ENCODE measurements at regions not wholly inside any gene's neighbourhood (a gene's known extent, or its start where the extent isn't known, plus 50 kb on each side); places are given as distances from the start of the nearest gene placed in this dataset.

GRCh38 chr6:19002976-19003560 is 615.9 kb downstream of the RNF144B start:
- H3K4me3 ChIP-seq (ENCODE audit: control insufficient read depth, low read depth, low read length) = no peak overlapping the region
- no peak for TF ChIP-seq CTCF (conservative IDR thresholded peaks at IDR 0.05; ENCODE audit: control insufficient read depth, insufficient read depth, low read depth, low read length)
- no peak for DNase-seq (ENCODE audit: low read depth)

- DNase-seq (ENCODE audit: low read depth) = no peak
- no peak for TF ChIP-seq CTCF (conservative IDR thresholded peaks at IDR 0.05; ENCODE audit: control insufficient read depth, insufficient read depth, low read depth, low read length)
- no peak overlapping the region for H3K4me3 ChIP-seq (ENCODE audit: control insufficient read depth, low read depth, low read length)
Observed at GRCh38 chr6:19004176-19004575, 617.0 kb downstream of the RNF144B start.

DNA sequence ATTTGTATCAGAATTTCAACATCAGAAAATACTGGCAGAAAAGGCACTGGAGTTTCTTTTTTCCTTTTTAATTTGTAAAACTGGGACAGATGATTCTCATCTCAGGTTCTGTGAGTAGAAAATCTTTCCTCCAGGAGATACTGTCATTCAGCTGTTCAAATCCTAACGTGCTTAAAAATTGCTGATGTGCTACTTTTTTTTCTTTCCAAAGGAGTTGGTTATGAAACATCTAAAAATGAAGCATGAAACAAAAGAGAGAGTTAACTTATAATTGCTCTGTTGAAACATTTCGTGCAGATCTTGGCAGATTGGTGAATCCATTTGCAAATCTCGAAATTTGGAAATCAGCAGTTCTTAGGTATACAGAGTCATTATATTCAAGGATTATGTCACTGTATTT is 622.6 kb downstream of the RNF144B start:
- TF ChIP-seq CTCF (conservative IDR thresholded peaks at IDR 0.05; ENCODE audit: control insufficient read depth, insufficient read depth, low read depth, low read length) = no peak
- no peak for DNase-seq (ENCODE audit: low read depth)
- no peak overlapping the region for H3K4me3 ChIP-seq (ENCODE audit: control insufficient read depth, low read depth, low read length)

GRCh38 chr6:19013026-19013705 is 626.0 kb downstream of the RNF144B start:
- peak; percentile 51 for DNase-seq (ENCODE audit: low read depth)
- no peak for TF ChIP-seq CTCF (conservative IDR thresholded peaks at IDR 0.05; ENCODE audit: control insufficient read depth, insufficient read depth, low read depth, low read length)
- H3K4me3 ChIP-seq (ENCODE audit: control insufficient read depth, low read depth, low read length) = no peak overlapping the region

- DNase-seq (ENCODE audit: low read depth) = peak; percentile 36
- TF ChIP-seq CTCF (conservative IDR thresholded peaks at IDR 0.05; ENCODE audit: control insufficient read depth, insufficient read depth, low read depth, low read length) = peak; percentile 52
- H3K4me3 ChIP-seq (ENCODE audit: control insufficient read depth, low read depth, low read length) = no peak overlapping the region
Observed at GRCh38 chr6:19024737-19025136, 637.6 kb downstream of the RNF144B start.

GRCh38 chr6:19028201-19028600 is 641.1 kb downstream of the RNF144B start:
- DNase-seq (ENCODE audit: low read depth) = no peak
- TF ChIP-seq CTCF (conservative IDR thresholded peaks at IDR 0.05; ENCODE audit: control insufficient read depth, insufficient read depth, low read depth, low read length) = no peak
- H3K4me3 ChIP-seq (ENCODE audit: control insufficient read depth, low read depth, low read length) = no peak overlapping the region

All from fibroblast of mammary gland (primary cell).